DMS 273 (cell line): ENCODE measurements at regions not wholly inside any gene's neighbourhood (a gene's known extent, or its start where the extent isn't known, plus 50 kb on each side); places are given as distances from the start of the nearest gene placed in this dataset.

Experiments
- DNase-seq: peaks from one replicate; lab custom pipeline; 2025; ENCODE audit not compliant: unreplicated experiment; lab: John Stamatoyannopoulos, UW

- DNase-seq, result no peak
Measured at GRCh38 chr19:31164791-31165251, 184.4 kb downstream of the TSHZ3 start.

GRCh38 chr19:31160336-31160926 is 188.8 kb downstream of the TSHZ3 start:
- DNase-seq, result no peak

- no peak for DNase-seq
Measured at GRCh38 chr19:31154021-31154420, 195.2 kb downstream of the TSHZ3 start.

- no peak for DNase-seq
Measured at GRCh38 chr19:31152906-31153305, 196.3 kb downstream of the TSHZ3 start.

GRCh38 chr19:31149441-31149941 is 199.7 kb downstream of the TSHZ3 start:
- DNase-seq, result no peak

- no peak for DNase-seq
Measured at GRCh38 chr19:31148671-31149070, 200.6 kb downstream of the TSHZ3 start.

- DNase-seq, result no peak
Measured at GRCh38 chr19:31147234-31147633, 202.0 kb downstream of the TSHZ3 start.

- DNase-seq, result no peak
Measured at GRCh38 chr19:31146546-31147183, 202.6 kb downstream of the TSHZ3 start.

- DNase-seq, result no peak
Measured at GRCh38 chr19:31146015-31146414, 203.2 kb downstream of the TSHZ3 start.

- DNase-seq, result no peak
Measured at GRCh38 chr19:31145007-31145406, 204.2 kb downstream of the TSHZ3 start.

- DNase-seq, result no peak
Measured at GRCh38 chr19:31144075-31144870, 205.0 kb downstream of the TSHZ3 start.

GRCh38 chr19:31141301-31141700 is 207.9 kb downstream of the TSHZ3 start:
- DNase-seq, result no peak

GRCh38 chr19:31140717-31141116 is 208.5 kb downstream of the TSHZ3 start:
- DNase-seq, result no peak

- no peak for DNase-seq
Measured at GRCh38 chr19:31139871-31140505, 209.2 kb downstream of the TSHZ3 start.

- no peak for DNase-seq
Measured at GRCh38 chr19:31138077-31138476, 211.2 kb downstream of the TSHZ3 start.

GRCh38 chr19:31135841-31136240 is 213.4 kb downstream of the TSHZ3 start:
- no peak for DNase-seq

- no peak for DNase-seq
Measured at GRCh38 chr19:31132753-31133110, 216.5 kb downstream of the TSHZ3 start.

- DNase-seq, result no peak
Measured at GRCh38 chr19:31128291-31128690, 220.9 kb downstream of the TSHZ3 start.

GRCh38 chr19:31127134-31127967 is 221.9 kb downstream of the TSHZ3 start:
- no peak for DNase-seq

GRCh38 chr19:31126236-31126635 is 223.0 kb downstream of the TSHZ3 start:
- DNase-seq, result no peak

- DNase-seq, result no peak
Measured at GRCh38 chr19:31125071-31125470, 224.2 kb downstream of the TSHZ3 start.
